ENCODE measurements at regions not wholly inside any gene's neighbourhood (a gene's known extent, or its start where the extent isn't known, plus 50 kb on each side); places are given as distances from the start of the nearest gene placed in this dataset.

- H3K36me3 Mint-ChIP-seq (ENCODE audit: low read depth) = no peaks in the 10 kb centered on the region
- H3K27me3 Mint-ChIP-seq (ENCODE audit: low read depth) = no peaks in the 10 kb centered on the region
- H3K4me1 Mint-ChIP-seq (ENCODE audit: low read depth) = no peaks in the 10 kb centered on the region
- no peak overlapping the region for H3K4me3 Mint-ChIP-seq
- H3K9me3 Mint-ChIP-seq = peaks cover 7% of the 10 kb centered on the region
- no peak overlapping the region for H3K27ac Mint-ChIP-seq
Observed at GRCh38 chr4:171602638-171603355, 210.4 kb upstream of the GALNTL6 start.

GRCh38 chr4:171601091-171601490 lies 212.1 kb upstream of the GALNTL6 start:
- peaks cover 7% of the 10 kb centered on the region for H3K9me3 Mint-ChIP-seq
- H3K4me1 Mint-ChIP-seq (ENCODE audit: low read depth) = no peaks in the 10 kb centered on the region
- H3K27me3 Mint-ChIP-seq (ENCODE audit: low read depth) = no peaks in the 10 kb centered on the region
- no peak overlapping the region for H3K27ac Mint-ChIP-seq
- no peaks in the 10 kb centered on the region for H3K36me3 Mint-ChIP-seq (ENCODE audit: low read depth)
- H3K4me3 Mint-ChIP-seq = no peak overlapping the region

GRCh38 chr4:171599628-171600027 lies 213.6 kb upstream of the GALNTL6 start:
- no peak overlapping the region for H3K27ac Mint-ChIP-seq
- no peak overlapping the region for H3K4me3 Mint-ChIP-seq
- no peaks in the 10 kb centered on the region for H3K27me3 Mint-ChIP-seq (ENCODE audit: low read depth)
- H3K9me3 Mint-ChIP-seq = peaks cover 7% of the 10 kb centered on the region
- H3K36me3 Mint-ChIP-seq (ENCODE audit: low read depth) = no peaks in the 10 kb centered on the region
- no peaks in the 10 kb centered on the region for H3K4me1 Mint-ChIP-seq (ENCODE audit: low read depth)

GRCh38 chr4:171594293-171594692 lies 218.9 kb upstream of the GALNTL6 start:
- Mint-ChIP-seq H3K4me1 (ENCODE audit: low read depth) (no peaks in the 10 kb centered on the region), H3K27ac (no peak overlapping the region), H3K4me3 (no peak overlapping the region), H3K36me3 (ENCODE audit: low read depth) (no peaks in the 10 kb centered on the region), H3K9me3 (peaks cover 4% of the 10 kb centered on the region), H3K27me3 (ENCODE audit: low read depth) (no peaks in the 10 kb centered on the region)

- H3K4me1 Mint-ChIP-seq (ENCODE audit: low read depth) = no peaks in the 10 kb centered on the region
Observed at GRCh38 chr4:171590716-171591115, 222.5 kb upstream of the GALNTL6 start.

GRCh38 chr4:171588764-171589163 lies 224.4 kb upstream of the GALNTL6 start:
- H3K27me3 Mint-ChIP-seq (ENCODE audit: low read depth) = no peaks in the 10 kb centered on the region
- no peak overlapping the region for H3K4me3 Mint-ChIP-seq
- H3K4me1 Mint-ChIP-seq (ENCODE audit: low read depth) = no peaks in the 10 kb centered on the region
- peaks cover 2% of the 10 kb centered on the region for H3K9me3 Mint-ChIP-seq
- H3K27ac Mint-ChIP-seq = no peak overlapping the region
- no peaks in the 10 kb centered on the region for H3K36me3 Mint-ChIP-seq (ENCODE audit: low read depth)

More at GRCh38 chr4:171590716-171591115, 222.5 kb upstream of the GALNTL6 start:
- Mint-ChIP-seq H3K4me3 (no peak overlapping the region), H3K27me3 (ENCODE audit: low read depth) (no peaks in the 10 kb centered on the region), H3K9me3 (peaks cover 4% of the 10 kb centered on the region), H3K36me3 (ENCODE audit: low read depth) (no peaks in the 10 kb centered on the region), H3K27ac (no peak overlapping the region)

- no peak overlapping the region for H3K27ac Mint-ChIP-seq
- H3K4me3 Mint-ChIP-seq = no peak overlapping the region
- no peaks in the 10 kb centered on the region for H3K4me1 Mint-ChIP-seq (ENCODE audit: low read depth)
- no peaks in the 10 kb centered on the region for H3K36me3 Mint-ChIP-seq (ENCODE audit: low read depth)
- H3K27me3 Mint-ChIP-seq (ENCODE audit: low read depth) = no peaks in the 10 kb centered on the region
- no peaks in the 10 kb centered on the region for H3K9me3 Mint-ChIP-seq
Observed at GRCh38 chr4:171588051-171588545, 225.1 kb upstream of the GALNTL6 start.

GRCh38 chr4:171583790-171584189 lies 229.4 kb upstream of the GALNTL6 start:
- H3K27me3 Mint-ChIP-seq (ENCODE audit: low read depth) = no peaks in the 10 kb centered on the region
- H3K27ac Mint-ChIP-seq = no peak overlapping the region
- H3K9me3 Mint-ChIP-seq = no peaks in the 10 kb centered on the region
- no peaks in the 10 kb centered on the region for H3K4me1 Mint-ChIP-seq (ENCODE audit: low read depth)
- no peaks in the 10 kb centered on the region for H3K36me3 Mint-ChIP-seq (ENCODE audit: low read depth)
- H3K4me3 Mint-ChIP-seq = no peak overlapping the region

- Mint-ChIP-seq H3K36me3 (ENCODE audit: low read depth) (no peaks in the 10 kb centered on the region), H3K27ac (no peak overlapping the region), H3K4me3 (no peak overlapping the region), H3K4me1 (ENCODE audit: low read depth) (no peaks in the 10 kb centered on the region), H3K27me3 (ENCODE audit: low read depth) (no peaks in the 10 kb centered on the region), H3K9me3 (no peaks in the 10 kb centered on the region)
Observed at GRCh38 chr4:171582961-171583581, 230.1 kb upstream of the GALNTL6 start.

GRCh38 chr4:171573181-171573580 lies 240.0 kb upstream of the GALNTL6 start:
- Mint-ChIP-seq H3K36me3 (ENCODE audit: low read depth) (no peaks in the 10 kb centered on the region), H3K27ac (no peak overlapping the region), H3K27me3 (ENCODE audit: low read depth) (no peaks in the 10 kb centered on the region), H3K4me1 (ENCODE audit: low read depth) (no peaks in the 10 kb centered on the region), H3K4me3 (no peak overlapping the region), H3K9me3 (peaks cover 6% of the 10 kb centered on the region)

GRCh38 chr4:171565130-171565788 lies 247.9 kb upstream of the GALNTL6 start:
- Mint-ChIP-seq H3K4me1 (ENCODE audit: low read depth) (no peaks in the 10 kb centered on the region), H3K27me3 (ENCODE audit: low read depth) (no peaks in the 10 kb centered on the region), H3K9me3 (no peaks in the 10 kb centered on the region), H3K36me3 (ENCODE audit: low read depth) (no peaks in the 10 kb centered on the region), H3K27ac (no peak overlapping the region), H3K4me3 (no peak overlapping the region)

GRCh38 chr4:171561419-171561818 lies 251.8 kb upstream of the GALNTL6 start:
- H3K27me3 Mint-ChIP-seq (ENCODE audit: low read depth) = no peaks in the 10 kb centered on the region
- H3K4me3 Mint-ChIP-seq = no peak overlapping the region
- no peaks in the 10 kb centered on the region for H3K36me3 Mint-ChIP-seq (ENCODE audit: low read depth)
- no peaks in the 10 kb centered on the region for H3K9me3 Mint-ChIP-seq
- H3K27ac Mint-ChIP-seq = no peak overlapping the region
- no peaks in the 10 kb centered on the region for H3K4me1 Mint-ChIP-seq (ENCODE audit: low read depth)

GRCh38 chr4:171553961-171554360 lies 259.2 kb upstream of the GALNTL6 start:
- no peak overlapping the region for H3K27ac Mint-ChIP-seq
- H3K27me3 Mint-ChIP-seq (ENCODE audit: low read depth) = no peaks in the 10 kb centered on the region
- H3K9me3 Mint-ChIP-seq = no peaks in the 10 kb centered on the region
- H3K4me1 Mint-ChIP-seq (ENCODE audit: low read depth) = no peaks in the 10 kb centered on the region
- no peaks in the 10 kb centered on the region for H3K36me3 Mint-ChIP-seq (ENCODE audit: low read depth)
- no peak overlapping the region for H3K4me3 Mint-ChIP-seq

- H3K27me3 Mint-ChIP-seq (ENCODE audit: low read depth) = no peaks in the 10 kb centered on the region
- no peak overlapping the region for H3K4me3 Mint-ChIP-seq
Observed at GRCh38 chr4:171542640-171543039, 270.6 kb upstream of the GALNTL6 start.

GRCh38 chr4:171538601-171539100 lies 274.6 kb upstream of the GALNTL6 start:
- Mint-ChIP-seq H3K9me3 (peaks cover 3% of the 10 kb centered on the region), H3K36me3 (ENCODE audit: low read depth) (no peaks in the 10 kb centered on the region), H3K27ac (no peak overlapping the region), H3K4me3 (no peak overlapping the region), H3K4me1 (ENCODE audit: low read depth) (no peaks in the 10 kb centered on the region), H3K27me3 (ENCODE audit: low read depth) (no peaks in the 10 kb centered on the region)

More at GRCh38 chr4:171542640-171543039, 270.6 kb upstream of the GALNTL6 start:
- Mint-ChIP-seq H3K36me3 (ENCODE audit: low read depth) (no peaks in the 10 kb centered on the region), H3K27ac (no peak overlapping the region), H3K4me1 (ENCODE audit: low read depth) (no peaks in the 10 kb centered on the region), H3K9me3 (peaks cover 5% of the 10 kb centered on the region)

Data from T-helper 1 cell treated with Interleukin-12 subunit alpha and Interleukin-12 subunit beta and Interleukin-4 antibody, amounts not matched to agents 30 μg/mL and 1 μg/mL, for 36 hours (primary cell).